Fibroblast of pulmonary artery (primary cell): ENCODE measurements at regions not wholly inside any gene's neighbourhood (a gene's known extent, or its start where the extent isn't known, plus 50 kb on each side); places are given as distances from the start of the nearest gene placed in this dataset.

Experiments
- DNase-seq: peaks from one replicate; pipeline ENCODE4 v3.0.0-alpha.2; 2010; ENCODE audit warnings: low read depth
- H3K4me3 ChIP-seq: replicated peaks from 2 replicates; pipeline ENCODE4 v1.5.1; 2011; ENCODE audit warnings: low read depth, mild to moderate bottlenecking, control low read depth, low read length, moderate library complexity
- TF ChIP-seq, protein P1 (sequence below): IDR thresholded peaks from 2 replicates; pipeline ENCODE4 v1.5.1; 2011; ENCODE audit warnings: mild to moderate bottlenecking, control low read depth, low read length, inconsistent platforms; ENCODE audit errors: missing control alignments

DNA sequence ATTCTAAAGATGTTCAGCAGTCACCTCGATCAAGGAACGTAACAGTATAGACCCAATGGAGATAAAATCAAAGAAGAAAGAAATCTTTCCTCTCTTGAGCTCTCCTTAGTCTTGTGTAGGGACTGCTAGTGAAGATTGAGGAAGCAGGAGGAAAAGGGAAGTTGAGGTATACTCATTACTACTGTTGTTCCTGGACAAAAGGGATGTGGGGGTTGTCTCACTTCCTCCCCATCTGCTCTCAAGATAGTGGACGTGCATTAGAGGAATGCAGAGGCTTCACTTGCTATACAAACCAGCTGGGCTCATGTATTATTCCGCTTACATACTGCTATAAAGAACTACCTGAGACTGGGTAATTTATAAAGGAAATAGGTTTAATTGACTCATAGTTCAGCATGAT, 208.9 kb upstream of the ARHGEF9 start:
- TF ChIP-seq, protein P1, sequence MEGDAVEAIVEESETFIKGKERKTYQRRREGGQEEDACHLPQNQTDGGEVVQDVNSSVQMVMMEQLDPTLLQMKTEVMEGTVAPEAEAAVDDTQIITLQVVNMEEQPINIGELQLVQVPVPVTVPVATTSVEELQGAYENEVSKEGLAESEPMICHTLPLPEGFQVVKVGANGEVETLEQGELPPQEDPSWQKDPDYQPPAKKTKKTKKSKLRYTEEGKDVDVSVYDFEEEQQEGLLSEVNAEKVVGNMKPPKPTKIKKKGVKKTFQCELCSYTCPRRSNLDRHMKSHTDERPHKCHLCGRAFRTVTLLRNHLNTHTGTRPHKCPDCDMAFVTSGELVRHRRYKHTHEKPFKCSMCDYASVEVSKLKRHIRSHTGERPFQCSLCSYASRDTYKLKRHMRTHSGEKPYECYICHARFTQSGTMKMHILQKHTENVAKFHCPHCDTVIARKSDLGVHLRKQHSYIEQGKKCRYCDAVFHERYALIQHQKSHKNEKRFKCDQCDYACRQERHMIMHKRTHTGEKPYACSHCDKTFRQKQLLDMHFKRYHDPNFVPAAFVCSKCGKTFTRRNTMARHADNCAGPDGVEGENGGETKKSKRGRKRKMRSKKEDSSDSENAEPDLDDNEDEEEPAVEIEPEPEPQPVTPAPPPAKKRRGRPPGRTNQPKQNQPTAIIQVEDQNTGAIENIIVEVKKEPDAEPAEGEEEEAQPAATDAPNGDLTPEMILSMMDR: no peak
- DNase-seq: no peak

DNA sequence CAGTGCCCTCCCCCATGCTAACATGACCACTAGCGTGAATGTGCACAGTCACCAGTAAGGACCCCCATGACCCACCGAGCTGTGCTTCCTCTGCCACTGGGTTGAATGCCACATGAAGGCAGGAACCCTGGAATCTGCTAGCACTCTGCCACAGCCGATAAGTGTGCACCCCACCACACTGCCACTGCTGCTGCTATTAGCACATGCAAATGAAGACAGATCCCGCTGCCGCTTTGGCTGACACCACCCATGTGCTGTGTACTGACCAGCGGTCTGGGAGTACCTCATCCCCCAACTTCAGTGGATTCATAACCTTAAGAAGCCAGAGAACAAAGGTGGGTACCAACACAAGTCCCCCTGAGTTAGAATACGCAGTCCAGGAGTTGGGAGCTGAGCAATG, 200.9 kb upstream of the ARHGEF9 start:
- TF ChIP-seq, protein P1: no peak
- no peak overlapping the region for H3K4me3 ChIP-seq
- DNase-seq: no peak

More for the DNA sequence above, 208.9 kb upstream of the ARHGEF9 start:
- H3K4me3 ChIP-seq: no peak overlapping the region

DNA sequence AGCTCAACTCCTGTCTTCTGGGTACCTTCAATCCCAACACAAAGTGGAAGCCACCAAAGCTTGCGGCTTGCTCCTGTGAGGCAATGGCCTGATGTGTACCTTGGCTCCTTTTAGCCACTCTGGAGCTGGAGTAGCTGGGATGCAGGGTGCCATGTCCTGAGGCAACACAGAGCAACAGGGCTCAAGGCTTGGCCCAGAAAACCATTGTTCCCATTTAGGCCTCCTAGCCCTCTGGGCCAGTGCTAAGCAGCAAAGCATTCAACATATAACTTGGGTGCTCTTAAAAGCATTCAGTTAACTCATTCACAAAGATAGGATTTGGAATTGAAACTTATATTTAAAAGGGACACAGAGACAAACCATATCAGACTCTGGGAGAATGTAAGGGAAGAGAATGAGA, 194.5 kb upstream of the ARHGEF9 start:
- TF ChIP-seq, protein P1: no peak
- no peak overlapping the region for H3K4me3 ChIP-seq
- no peak for DNase-seq

DNA sequence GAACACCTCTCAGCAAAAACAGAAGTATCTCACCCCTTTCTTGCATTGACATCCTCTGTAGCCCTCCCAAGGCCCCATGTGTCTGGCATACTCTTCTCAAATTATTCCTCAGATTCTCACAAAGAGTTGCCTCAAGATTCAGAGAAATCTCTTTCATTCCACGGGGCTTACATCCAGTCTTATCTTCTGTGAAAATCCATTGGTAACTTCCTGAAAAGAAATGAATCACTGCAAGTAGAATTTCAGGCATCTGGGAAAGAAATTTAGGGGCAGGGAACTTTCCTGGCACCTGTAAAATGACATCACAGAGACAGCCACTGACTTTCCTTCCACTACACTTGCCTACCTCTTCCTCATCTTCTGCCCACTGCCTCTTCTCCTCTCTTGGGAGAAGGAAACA, 182.5 kb upstream of the ARHGEF9 start:
- H3K4me3 ChIP-seq: no peak overlapping the region
- TF ChIP-seq, protein P1: no peak
- no peak for DNase-seq

DNA sequence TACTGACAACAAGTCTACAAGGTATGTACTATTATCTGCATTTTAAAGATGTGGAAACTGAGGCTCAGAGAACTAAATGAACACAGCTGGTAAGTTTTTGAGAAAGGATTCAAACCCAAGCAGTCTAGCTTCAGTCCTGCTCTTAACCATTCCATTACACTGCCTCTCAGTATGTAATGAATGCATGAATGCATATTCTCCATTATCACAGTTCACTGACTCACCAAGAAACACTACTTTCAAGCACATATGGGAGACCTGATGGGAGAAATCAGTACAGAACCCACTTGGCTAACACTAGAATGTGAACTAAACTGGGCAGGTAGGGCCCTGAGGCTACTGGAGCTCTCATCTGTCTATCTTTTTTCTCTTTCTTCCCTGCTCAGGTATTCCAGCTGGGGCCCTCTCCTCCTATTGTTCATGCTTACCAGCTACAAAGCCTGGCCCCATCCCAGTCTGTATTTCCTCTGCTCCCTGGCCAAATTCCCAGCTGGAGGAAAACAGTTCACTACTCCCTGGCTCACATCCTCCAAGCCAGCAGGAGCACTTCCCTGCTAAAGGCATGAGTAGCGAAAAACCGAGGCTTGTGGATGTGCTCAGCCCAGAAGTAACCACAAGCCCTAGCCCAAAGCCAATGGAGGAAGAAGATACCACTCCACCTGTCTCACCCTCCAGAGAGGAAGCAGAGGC, 178.2 kb upstream of the ARHGEF9 start:
- H3K4me3 ChIP-seq: no peak overlapping the region
- no peak for DNase-seq
- TF ChIP-seq, protein P1: no peak

DNA sequence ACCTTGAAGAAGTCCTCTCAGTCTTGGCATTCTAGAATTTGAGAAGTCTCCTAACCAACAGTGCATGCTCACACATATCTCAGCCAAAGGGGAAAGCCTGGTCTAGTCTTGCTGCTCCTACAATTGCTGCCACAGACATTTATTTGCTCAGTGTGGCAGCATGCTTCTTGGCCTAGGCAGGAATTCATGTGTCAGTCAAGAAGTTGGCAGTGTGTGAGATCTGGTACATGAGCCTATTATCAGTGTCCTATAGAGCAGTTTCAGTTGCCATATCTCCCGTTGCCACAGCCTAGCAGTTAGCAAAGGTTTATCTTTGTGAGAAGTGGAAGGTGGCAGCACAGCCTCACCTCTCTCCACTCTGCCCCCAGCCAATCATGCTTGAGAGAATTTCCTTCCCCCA, 176.9 kb upstream of the ARHGEF9 start:
- no peak for DNase-seq
- no peak overlapping the region for H3K4me3 ChIP-seq
- TF ChIP-seq, protein P1: no peak

DNA sequence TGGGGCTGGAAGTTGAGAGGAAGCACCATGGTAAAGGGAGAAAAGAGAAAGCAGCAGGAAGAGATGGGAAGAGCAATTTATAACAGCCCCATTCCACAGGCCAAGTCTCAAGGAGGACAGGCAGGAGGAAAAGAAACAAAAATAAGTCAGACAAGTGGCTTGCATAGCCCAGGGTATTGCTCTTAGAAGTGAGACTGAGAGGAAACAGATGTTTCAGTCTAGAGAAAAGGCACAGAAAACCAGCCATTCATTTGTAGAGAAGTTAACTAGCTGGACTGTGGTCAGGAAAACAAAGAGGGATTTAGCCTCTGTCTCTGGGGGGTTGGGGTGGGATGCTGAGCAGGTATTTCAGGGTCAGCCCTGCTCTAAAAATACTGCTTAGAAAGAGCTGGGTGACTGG, 175.0 kb upstream of the ARHGEF9 start:
- H3K4me3 ChIP-seq: no peak overlapping the region
- no peak for DNase-seq
- TF ChIP-seq, protein P1: no peak
